ENCODE measurements at regions not wholly inside any gene's neighbourhood (a gene's known extent, or its start where the extent isn't known, plus 50 kb on each side); places are given as distances from the start of the nearest gene placed in this dataset.
"Not testable (repeated sequence)": the region's sequence is repeated elsewhere in the genome, so short reads cannot be mapped to it uniquely, and the experiment has no call there.

GRCh38 chr7:51577390-51577789, 260.8 kb upstream of the COBL start:
- DNase-seq, result no peak

DNA sequence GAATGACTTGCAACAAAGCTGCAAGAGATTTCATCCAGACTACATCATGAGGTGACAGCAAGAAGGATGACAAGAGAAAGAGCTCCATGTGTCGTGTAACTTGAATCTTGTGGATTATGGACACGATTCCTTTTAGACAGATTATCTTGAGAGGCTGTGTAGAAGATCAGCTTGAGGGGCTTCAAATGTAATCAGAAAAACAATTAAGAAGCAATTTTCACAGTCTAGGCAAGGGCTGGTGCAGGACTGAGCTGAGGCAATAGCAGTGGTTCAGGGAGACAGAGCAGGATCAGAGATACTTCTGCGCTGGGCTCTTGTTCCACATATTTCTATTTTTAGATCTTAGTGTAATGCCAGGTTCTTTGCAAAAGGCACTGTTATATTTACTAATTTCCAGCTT, 253.0 kb upstream of the COBL start:
- no peak for DNase-seq

- DNase-seq, result no peak
These were observed 252.6 kb upstream of the COBL start for GRCh38 chr7:51569176-51569575.

GRCh38 chr7:51551070-51551469, 234.5 kb upstream of the COBL start:
- DNase-seq, result no peak

DNA sequence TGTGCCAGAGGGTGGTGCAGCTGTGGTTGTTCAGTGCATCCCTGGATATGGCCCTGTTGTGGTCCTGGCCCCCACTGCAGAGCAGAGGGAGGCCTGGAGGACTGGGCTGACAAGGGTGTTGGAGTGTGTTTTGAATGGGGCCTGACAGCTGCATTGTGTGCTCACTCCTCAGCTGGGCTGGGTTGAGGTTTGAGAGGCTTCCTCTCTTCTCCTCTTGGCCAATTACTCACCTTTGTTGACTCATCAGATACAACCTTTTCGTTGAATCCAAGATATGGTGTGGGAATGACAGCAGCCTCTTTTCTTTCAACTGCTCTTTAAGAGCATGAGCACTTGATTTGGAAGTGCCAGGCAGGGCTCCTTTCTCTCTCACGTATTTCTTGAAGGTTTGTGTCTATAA, 228.5 kb upstream of the COBL start:
- DNase-seq, result no peak

DNA sequence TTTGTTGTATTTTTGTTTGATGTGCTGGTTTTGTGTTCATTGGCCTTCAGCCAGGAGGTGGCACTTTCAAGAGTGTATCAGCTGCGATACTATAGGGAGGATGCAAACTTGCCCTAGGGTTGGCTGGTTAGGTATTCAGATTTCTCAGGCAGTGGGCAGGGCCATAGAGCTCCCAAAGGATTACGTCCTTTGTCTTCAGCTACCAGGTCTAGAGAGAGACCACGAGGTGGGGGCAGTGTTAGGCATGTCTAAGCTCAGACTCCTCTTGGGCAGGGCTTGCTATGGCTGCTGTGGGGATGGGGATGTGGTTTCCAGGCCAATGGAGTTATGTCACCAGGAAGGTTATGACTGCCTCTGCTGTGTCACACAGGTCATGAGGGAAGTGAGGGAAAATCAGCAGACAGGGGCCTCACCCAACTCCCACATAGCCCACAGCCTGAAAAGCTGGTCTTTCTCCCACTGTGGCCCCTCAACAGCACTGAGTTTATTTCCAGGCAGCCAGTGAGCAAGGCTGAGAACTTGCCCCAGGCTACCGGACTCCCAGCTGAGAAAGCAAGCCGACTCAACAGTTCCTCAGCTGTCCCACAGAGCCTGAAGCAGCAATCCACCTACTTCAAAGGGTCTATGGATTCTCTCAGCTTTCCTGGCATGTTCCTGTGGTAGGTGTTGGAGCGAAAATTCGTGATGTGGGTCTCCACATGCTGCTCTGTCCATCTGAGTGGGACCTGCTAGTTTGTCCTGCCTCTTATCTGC, 227.4 kb upstream of the COBL start:
- no peak for DNase-seq

DNA sequence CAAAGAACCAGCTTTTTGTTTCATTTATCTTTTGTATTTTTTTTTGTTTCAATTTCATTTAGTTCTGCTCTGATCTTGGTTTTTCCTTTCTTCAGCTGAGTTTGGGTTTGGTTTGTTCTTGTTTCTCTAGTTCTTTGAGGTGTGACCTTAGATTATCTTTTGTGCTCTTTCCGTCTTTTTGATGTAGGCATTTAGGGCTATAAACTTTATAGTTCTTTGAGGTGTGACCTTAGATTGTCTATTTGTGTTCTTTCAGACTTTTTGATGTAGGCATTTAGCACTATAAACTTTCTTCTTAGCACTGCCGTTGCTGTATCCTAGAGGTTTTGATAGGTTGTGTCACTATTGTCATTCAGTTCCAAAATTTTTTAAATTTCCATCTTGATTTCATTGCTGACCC, 224.3 kb upstream of the COBL start:
- DNase-seq, result not testable (repeated sequence)

DNA sequence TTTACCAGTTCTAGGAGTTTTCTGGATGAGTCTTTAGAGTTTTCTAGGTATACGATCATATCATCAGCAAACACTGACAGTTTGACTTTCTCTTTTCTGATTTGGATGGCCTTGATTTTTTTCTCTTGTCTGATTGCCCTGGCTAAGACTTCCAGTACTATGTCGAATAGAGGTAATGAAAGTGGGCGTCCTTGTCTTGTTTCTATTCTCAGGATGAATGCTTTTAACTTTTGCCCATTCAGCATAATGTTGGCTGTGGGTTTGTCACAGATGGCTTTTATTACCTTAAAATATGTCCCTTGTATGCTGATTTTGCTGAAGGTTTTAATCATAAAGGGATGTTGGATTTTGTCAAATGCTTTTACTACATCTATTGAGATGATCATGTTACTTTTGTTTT, 223.2 kb upstream of the COBL start:
- DNase-seq, result no peak

DNA sequence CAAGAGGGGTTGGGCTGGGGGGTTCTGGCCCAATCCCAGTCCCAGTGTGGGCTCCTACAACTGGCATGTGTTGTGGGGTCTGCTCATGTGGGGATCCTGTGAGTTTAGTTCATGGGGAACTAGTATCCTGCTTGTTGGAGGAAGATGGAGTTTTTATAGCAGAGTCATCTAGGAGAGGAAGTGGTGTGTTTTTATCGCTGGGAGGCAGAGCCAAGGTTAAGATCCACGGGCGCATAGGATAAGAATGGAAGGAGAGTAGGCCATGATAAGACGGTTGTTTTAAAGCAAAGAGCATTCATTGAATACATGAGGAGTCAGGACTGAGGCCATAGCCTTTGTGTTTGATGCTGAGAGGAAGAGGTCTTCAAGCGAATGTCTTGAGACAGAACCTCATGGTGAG, 211.6 kb upstream of the COBL start:
- no peak for DNase-seq

DNA sequence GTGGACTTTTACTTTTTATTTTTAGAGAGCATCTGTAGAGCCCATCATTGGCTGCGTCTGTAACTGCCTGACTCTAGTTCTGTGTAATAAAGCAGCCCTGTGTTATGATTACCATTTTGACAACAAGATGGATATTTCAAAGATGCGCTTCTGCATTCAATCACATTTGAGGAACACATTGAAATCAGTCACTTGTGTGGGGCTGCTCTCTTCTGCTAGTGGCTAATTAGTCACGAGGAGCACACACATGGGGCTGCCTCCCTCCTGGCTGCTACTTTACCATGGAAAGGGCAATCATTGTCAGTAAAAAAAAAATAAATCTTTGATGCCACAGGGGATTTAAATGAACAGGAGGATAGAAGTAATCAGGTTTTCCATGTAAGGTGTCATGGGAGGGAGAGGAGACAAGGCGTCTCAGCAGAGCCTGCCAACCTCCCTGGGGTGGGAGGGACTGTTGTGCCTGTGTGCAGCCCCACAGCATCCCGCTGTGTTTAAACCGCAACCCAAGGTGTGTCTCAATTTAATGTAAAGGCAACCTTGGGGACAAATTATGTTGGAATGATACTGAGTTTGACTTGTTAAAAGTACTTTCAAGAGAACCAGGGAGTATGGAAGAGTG, 205.2 kb upstream of the COBL start:
- no peak for DNase-seq

- DNase-seq, result no peak
These were observed 204.4 kb upstream of the COBL start for GRCh38 chr7:51521054-51521453.

DNA sequence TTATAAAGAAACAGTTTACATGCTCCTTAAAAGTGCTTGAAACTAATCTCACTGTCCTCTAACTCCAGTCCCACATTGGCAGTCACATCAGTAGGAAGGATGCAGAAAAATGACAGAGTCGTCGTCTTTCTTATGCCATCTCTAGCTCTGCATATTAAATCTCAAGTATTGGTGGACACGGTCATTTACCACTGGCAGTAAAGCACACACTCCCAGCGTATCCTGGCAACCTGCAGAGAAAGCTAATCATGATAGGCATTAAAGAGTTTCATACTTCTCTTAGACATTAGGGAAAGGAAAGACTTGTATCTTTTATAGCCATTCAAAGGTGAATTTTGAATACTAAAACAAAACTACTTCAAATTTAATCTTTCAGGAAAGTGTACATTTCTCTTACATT, 202.0 kb upstream of the COBL start:
- DNase-seq, result no peak

GRCh38 chr7:51517187-51517586, 200.6 kb upstream of the COBL start:
- DNase-seq, result no peak

GRCh38 chr7:51501620-51502019, 185.0 kb upstream of the COBL start:
- no peak for DNase-seq

- DNase-seq, result no peak
These were observed 166.4 kb upstream of the COBL start for GRCh38 chr7:51482976-51483375.

DNA sequence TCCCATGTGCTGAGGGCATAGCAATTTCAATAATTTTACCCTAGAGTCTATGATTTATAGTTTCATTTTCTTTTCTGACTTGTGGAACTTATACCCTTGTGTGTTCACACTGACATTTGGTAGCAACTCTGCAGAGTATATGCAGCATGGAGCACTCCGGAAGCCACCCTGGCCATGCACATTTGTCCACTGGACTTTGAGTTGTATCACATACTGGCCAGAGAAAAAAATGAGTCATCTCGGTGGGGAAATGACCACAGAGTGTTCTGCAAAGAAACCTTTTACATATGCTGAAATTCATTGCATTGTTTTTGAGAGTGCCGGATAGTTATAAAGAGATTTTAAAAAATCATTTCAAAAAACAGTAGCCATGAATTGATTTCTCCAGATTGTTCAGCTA, 164.8 kb upstream of the COBL start:
- no peak for DNase-seq

DNA sequence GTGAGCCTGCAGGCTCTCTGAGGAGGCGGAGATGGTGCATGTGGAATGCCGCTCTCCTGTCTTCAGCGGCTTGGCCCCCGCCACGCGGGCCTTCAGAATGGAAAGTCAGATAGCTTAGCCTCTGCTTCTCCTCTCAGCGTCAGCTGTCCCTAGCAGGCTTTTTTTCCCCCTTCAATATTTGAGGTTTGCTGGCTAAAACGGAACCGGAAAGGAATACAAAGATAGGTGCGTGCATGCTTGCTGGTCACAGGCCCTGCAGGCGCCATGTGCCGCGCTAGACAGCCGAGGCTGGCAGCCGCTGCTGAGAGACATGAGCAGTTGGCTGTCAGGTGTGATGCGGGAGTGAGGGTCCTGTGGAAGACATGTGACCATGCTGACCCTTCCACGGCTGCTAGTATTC, 161.2 kb upstream of the COBL start:
- DNase-seq, result no peak

DNA sequence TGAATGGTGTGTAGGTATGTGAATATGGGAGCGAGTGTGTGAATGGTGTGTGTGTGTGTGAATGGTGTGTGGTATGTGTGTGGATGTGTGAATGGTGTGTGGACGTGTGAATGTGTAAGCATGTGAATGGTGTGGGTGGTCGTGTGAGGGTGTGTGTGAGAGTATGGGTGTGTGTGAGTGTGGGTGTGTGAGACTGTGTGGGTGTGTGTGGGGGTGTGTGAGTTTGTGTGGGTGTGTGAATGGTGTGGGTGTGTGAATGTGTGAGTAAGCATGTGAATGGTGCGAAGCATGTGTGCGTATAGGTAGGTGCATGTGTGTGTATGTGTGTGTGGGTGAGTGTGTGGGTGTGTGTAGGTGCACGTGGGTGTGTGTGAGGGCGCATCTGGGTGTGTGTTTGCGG, 160.7 kb upstream of the COBL start:
- DNase-seq, result no peak

- no peak for DNase-seq
These were observed 159.4 kb upstream of the COBL start for GRCh38 chr7:51476026-51476425.

- no peak for DNase-seq
These were observed 156.3 kb upstream of the COBL start for GRCh38 chr7:51472873-51473272.

GRCh38 chr7:51471981-51472296, 155.3 kb upstream of the COBL start:
- DNase-seq, result no peak

GRCh38 chr7:51471210-51471980, 154.8 kb upstream of the COBL start:
- DNase-seq, result no peak

DNA sequence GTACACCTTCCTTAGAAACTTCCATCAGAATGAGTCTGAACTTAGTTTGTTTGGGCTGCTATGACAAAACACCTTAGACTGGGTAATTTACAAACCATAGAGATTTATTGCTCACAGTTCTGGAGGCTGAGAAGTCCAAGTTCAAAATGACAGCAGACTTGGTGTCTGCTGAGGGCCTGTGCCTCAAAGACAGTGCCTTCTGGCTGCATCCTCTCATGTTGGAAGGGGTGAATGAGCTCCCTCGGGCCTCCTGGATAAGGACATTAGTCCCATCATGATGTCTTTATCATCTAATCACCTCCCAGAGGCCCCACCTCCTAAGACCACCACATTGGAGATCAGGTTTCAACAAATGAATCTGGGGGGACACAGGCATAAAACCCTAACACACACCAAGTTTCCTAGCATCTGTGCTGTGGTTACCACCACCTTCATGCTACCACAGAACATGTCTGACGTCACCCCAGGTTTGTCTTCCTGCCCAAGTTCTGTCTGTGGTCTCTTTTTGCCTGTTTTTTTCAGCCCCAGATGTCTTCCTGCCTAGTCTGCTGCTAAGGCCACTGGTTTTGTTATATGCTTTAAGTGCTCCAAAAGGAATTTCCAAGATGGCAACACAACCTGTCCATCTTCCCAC, 150.9 kb upstream of the COBL start:
- DNase-seq, result no peak

DNA sequence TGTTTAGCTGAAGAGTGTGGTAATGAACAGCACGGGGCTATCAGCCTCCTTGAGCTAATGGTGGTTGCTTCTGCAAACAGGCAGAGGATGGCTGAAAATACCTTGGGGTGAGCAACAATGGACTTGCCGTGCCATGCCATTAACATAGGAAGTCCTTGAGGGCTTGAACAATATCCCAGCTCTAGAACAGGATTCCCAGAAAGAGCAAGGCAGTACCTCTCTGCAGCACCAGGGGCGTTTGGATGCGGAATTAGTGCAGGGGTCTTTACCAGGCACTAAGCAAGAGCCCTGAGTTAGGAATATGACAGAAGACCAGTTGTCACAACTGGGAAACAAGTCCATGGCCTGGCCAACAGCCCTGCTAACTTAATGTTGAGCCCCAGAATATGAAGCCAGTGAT, 143.2 kb upstream of the COBL start:
- no peak for DNase-seq
